ENCODE measurements at regions not wholly inside any gene's neighbourhood (a gene's known extent, or its start where the extent isn't known, plus 50 kb on each side); places are given as distances from the start of the nearest gene placed in this dataset.

GRCh38 chr9:88041447-88041846 lies 67.1 kb upstream of the CDK20 start:
- H3K36me3 Mint-ChIP-seq (ENCODE audit: insufficient read depth, unreplicated experiment): no peaks in the 10 kb centered on the region
- POLR2A ChIA-PET: interaction anchor here (0.5 kb wide), 1 partner anchor 541 kb away, joined by 4 read pairs; no protein-coding TSS in a partner anchor
- H3K4me1 Mint-ChIP-seq (ENCODE audit: insufficient read depth, unreplicated experiment): no peaks in the 10 kb centered on the region
- H3K27me3 Mint-ChIP-seq (ENCODE audit: insufficient read depth, unreplicated experiment): no peaks in the 10 kb centered on the region
- no peak overlapping the region for H3K27ac Mint-ChIP-seq (ENCODE audit: low read depth, unreplicated experiment)
- TF ChIP-seq CTCF (IDR thresholded peaks at IDR 0.05; ENCODE audit: unreplicated experiment): peak; percentile 11
- no peak overlapping the region for H3K4me3 Mint-ChIP-seq (ENCODE audit: unreplicated experiment)
- intact Hi-C loops (cut with micrococcal nuclease): no loop called here
- no TSS peak for BruUV-seq (replicated peaks)
- peak; percentile 11 for DNase-seq (ENCODE audit: unreplicated experiment)
- peaks cover 23% of the 10 kb centered on the region for H3K9me3 Mint-ChIP-seq (ENCODE audit: unreplicated experiment)
- CTCF ChIA-PET: interaction anchor here (0.6 to 1.1 kb wide), 11 partner anchors 10 to 373 kb away, joined by 3 to 6 read pairs (median 3); no protein-coding TSS in a partner anchor

- Mint-ChIP-seq H3K27ac (ENCODE audit: low read depth, unreplicated experiment) (no peak overlapping the region), H3K4me1 (ENCODE audit: insufficient read depth, unreplicated experiment) (peaks cover 6% of the 10 kb centered on the region), H3K9me3 (ENCODE audit: unreplicated experiment) (peaks cover 8% of the 10 kb centered on the region), H3K4me3 (ENCODE audit: unreplicated experiment) (no peak overlapping the region), H3K36me3 (ENCODE audit: insufficient read depth, unreplicated experiment) (no peaks in the 10 kb centered on the region), H3K27me3 (ENCODE audit: insufficient read depth, unreplicated experiment) (no peaks in the 10 kb centered on the region)
- TF ChIP-seq CTCF (IDR thresholded peaks at IDR 0.05; ENCODE audit: unreplicated experiment): no peak
- POLR2A ChIA-PET: no interaction called here
- intact Hi-C loops (cut with micrococcal nuclease): no loop called here
- BruUV-seq (replicated peaks): no TSS peak
- DNase-seq (ENCODE audit: unreplicated experiment): no peak
- CTCF ChIA-PET: interaction anchor here (0.7 kb wide), 1 partner anchor 12 kb away, joined by 4 read pairs; no protein-coding TSS in a partner anchor
Measured at GRCh38 chr9:88037285-88037845, 63.0 kb upstream of the CDK20 start.

GRCh38 chr9:88034964-88035363 lies 60.6 kb upstream of the CDK20 start:
- CTCF ChIA-PET: no interaction called here

GRCh38 chr9:88033359-88033702 lies 59.0 kb upstream of the CDK20 start:
- BruUV-seq (replicated peaks): no TSS peak
- intact Hi-C loops (cut with micrococcal nuclease): no loop called here

More at GRCh38 chr9:88034964-88035363, 60.6 kb upstream of the CDK20 start:
- H3K4me3 Mint-ChIP-seq (ENCODE audit: unreplicated experiment): no peak overlapping the region
- POLR2A ChIA-PET: no interaction called here
- H3K27ac Mint-ChIP-seq (ENCODE audit: low read depth, unreplicated experiment): no peak overlapping the region
- peaks cover 6% of the 10 kb centered on the region for H3K4me1 Mint-ChIP-seq (ENCODE audit: insufficient read depth, unreplicated experiment)
- no peaks in the 10 kb centered on the region for H3K36me3 Mint-ChIP-seq (ENCODE audit: insufficient read depth, unreplicated experiment)
- intact Hi-C loops (cut with micrococcal nuclease): no loop called here
- no peaks in the 10 kb centered on the region for H3K27me3 Mint-ChIP-seq (ENCODE audit: insufficient read depth, unreplicated experiment)
- BruUV-seq (replicated peaks): no TSS peak
- H3K9me3 Mint-ChIP-seq (ENCODE audit: unreplicated experiment): peaks cover 8% of the 10 kb centered on the region
- TF ChIP-seq CTCF (IDR thresholded peaks at IDR 0.05; ENCODE audit: unreplicated experiment): no peak
- DNase-seq (ENCODE audit: unreplicated experiment): no peak

More at GRCh38 chr9:88033359-88033702, 59.0 kb upstream of the CDK20 start:
- POLR2A ChIA-PET: no interaction called here
- Mint-ChIP-seq H3K27ac (ENCODE audit: low read depth, unreplicated experiment) (no peak overlapping the region), H3K9me3 (ENCODE audit: unreplicated experiment) (peaks cover 8% of the 10 kb centered on the region), H3K4me1 (ENCODE audit: insufficient read depth, unreplicated experiment) (peaks cover 6% of the 10 kb centered on the region), H3K36me3 (ENCODE audit: insufficient read depth, unreplicated experiment) (no peaks in the 10 kb centered on the region), H3K27me3 (ENCODE audit: insufficient read depth, unreplicated experiment) (no peaks in the 10 kb centered on the region), H3K4me3 (ENCODE audit: unreplicated experiment) (no peak overlapping the region)
- CTCF ChIA-PET: interaction anchor here (0.6 to 1.3 kb wide), 3 partner anchors 43 to 210 kb away, joined by 3 to 6 read pairs (median 3); no protein-coding TSS in a partner anchor
- no peak for TF ChIP-seq CTCF (IDR thresholded peaks at IDR 0.05; ENCODE audit: unreplicated experiment)
- DNase-seq (ENCODE audit: unreplicated experiment): no peak
